ENCODE measurements at regions not wholly inside any gene's neighbourhood (a gene's known extent, or its start where the extent isn't known, plus 50 kb on each side); places are given as distances from the start of the nearest gene placed in this dataset.

DNA sequence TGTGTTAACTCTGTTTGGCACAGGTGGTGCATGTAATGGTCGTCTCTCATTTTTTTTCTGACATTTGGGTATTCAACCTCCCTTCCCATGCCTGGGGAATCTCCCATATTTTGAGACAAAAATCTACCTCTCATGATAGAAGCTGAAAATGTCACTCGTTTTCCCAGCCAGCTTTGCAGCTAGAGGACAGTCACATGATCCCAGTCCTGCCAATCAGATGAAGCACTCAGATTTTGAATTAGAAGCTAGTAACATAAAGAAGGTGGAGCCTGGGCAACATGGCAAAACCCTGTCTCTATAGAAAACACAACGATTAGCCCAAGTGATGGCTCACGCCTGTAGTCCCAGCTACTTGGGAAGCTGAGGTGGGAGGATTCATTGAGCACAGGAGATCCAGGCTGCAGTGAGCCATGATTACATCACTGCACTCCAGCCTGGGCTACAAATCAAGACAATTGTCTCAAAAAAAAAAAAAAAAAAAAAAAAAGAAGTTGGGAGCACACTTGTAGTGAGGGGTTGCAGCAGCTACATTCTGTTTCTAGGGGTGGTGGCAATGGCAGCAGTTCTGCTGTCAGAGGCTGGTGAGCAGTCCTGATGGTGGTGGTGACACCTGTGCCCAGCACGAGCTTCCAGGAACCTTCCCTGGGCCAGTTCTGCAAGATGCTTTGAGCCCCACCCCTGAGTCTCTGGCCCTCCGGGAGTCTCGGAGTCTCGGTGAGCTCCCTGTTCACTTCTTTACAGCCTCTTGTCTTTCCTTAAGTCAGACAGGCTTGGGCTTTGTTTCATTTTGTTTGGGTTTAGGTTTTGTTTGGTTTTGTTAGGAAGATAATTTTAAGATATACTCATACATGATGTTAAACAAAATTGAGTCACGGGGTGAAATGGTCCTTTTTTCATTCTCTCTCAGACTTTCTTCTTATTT lies 94.1 kb upstream of the KCNG1 start:
- no peak overlapping the region for H3K27ac Mint-ChIP-seq
- H3K9me3 Mint-ChIP-seq = no peaks in the 10 kb centered on the region
- intact Hi-C loops (cut with micrococcal nuclease) = no loop called here
- H3K27me3 Mint-ChIP-seq (ENCODE audit: insufficient read depth) = peaks cover 3% of the 10 kb centered on the region
- H3K4me1 Mint-ChIP-seq (ENCODE audit: low read depth) = no peaks in the 10 kb centered on the region
- no peak for DNase-seq (ENCODE audit: low spot score)
- no peaks in the 10 kb centered on the region for H3K36me3 Mint-ChIP-seq (ENCODE audit: low read depth)
- H3K4me3 Mint-ChIP-seq = no peak overlapping the region

DNA sequence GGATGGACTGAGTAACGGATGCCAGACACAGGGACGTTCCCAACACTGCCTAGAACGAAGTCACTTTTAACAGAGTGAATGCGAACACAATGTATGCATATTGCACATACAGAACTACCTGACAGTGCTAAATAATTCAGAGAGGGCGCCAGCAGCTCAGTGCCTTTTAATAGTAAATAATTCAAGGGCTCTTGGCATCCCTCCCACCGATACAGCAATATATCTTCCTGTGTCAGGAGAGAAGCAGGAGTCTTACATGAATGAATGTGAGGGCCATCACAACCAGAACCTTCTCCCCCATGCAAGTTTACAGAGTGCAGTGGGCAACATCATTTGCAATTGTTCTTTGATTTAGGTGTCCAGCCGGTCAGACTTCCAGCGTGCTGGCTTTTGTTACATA lies 88.4 kb upstream of the KCNG1 start:
- Mint-ChIP-seq H3K27ac (no peak overlapping the region), H3K9me3 (no peaks in the 10 kb centered on the region), H3K4me3 (no peak overlapping the region), H3K36me3 (ENCODE audit: low read depth) (no peaks in the 10 kb centered on the region), H3K27me3 (ENCODE audit: insufficient read depth) (peaks cover 11% of the 10 kb centered on the region), H3K4me1 (ENCODE audit: low read depth) (no peaks in the 10 kb centered on the region)
- intact Hi-C loops (cut with micrococcal nuclease) = no loop called here
- DNase-seq (ENCODE audit: low spot score) = no peak

- no peak overlapping the region for H3K4me3 Mint-ChIP-seq
- H3K36me3 Mint-ChIP-seq (ENCODE audit: low read depth) = no peaks in the 10 kb centered on the region
- intact Hi-C loops (cut with micrococcal nuclease) = no loop called here
- DNase-seq (ENCODE audit: low spot score) = no peak
- H3K9me3 Mint-ChIP-seq = no peaks in the 10 kb centered on the region
- H3K27me3 Mint-ChIP-seq (ENCODE audit: insufficient read depth) = peaks cover 15% of the 10 kb centered on the region
- no peak overlapping the region for H3K27ac Mint-ChIP-seq
- H3K4me1 Mint-ChIP-seq (ENCODE audit: low read depth) = no peaks in the 10 kb centered on the region
Observed at GRCh38 chr20:51108638-51109363, 85.9 kb upstream of the KCNG1 start.

DNA sequence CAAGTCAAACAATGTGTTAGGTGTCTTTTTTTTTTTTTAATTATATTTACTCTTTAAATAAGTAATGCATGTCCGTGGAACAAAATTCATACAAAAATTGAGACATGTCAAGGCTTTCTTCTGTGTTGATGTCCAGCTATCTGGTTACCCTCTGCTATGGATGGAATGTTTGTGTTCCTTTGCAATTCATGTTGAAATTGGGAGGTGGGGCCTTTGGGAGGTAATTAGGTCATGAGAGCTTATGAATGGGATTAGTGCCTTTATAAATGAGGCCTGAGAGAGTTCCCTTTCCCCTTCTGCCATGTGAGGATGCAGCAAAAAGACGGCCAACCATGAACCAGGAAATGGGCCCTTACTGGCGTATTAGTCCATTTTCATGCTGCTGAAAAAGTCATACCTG lies 83.1 kb upstream of the KCNG1 start:
- Mint-ChIP-seq H3K4me3 (no peak overlapping the region), H3K27ac (no peak overlapping the region), H3K27me3 (ENCODE audit: insufficient read depth) (peaks cover 17% of the 10 kb centered on the region), H3K36me3 (ENCODE audit: low read depth) (no peaks in the 10 kb centered on the region), H3K9me3 (no peaks in the 10 kb centered on the region), H3K4me1 (ENCODE audit: low read depth) (no peaks in the 10 kb centered on the region)
- no peak for DNase-seq (ENCODE audit: low spot score)
- intact Hi-C loops (cut with micrococcal nuclease) = no loop called here

DNA sequence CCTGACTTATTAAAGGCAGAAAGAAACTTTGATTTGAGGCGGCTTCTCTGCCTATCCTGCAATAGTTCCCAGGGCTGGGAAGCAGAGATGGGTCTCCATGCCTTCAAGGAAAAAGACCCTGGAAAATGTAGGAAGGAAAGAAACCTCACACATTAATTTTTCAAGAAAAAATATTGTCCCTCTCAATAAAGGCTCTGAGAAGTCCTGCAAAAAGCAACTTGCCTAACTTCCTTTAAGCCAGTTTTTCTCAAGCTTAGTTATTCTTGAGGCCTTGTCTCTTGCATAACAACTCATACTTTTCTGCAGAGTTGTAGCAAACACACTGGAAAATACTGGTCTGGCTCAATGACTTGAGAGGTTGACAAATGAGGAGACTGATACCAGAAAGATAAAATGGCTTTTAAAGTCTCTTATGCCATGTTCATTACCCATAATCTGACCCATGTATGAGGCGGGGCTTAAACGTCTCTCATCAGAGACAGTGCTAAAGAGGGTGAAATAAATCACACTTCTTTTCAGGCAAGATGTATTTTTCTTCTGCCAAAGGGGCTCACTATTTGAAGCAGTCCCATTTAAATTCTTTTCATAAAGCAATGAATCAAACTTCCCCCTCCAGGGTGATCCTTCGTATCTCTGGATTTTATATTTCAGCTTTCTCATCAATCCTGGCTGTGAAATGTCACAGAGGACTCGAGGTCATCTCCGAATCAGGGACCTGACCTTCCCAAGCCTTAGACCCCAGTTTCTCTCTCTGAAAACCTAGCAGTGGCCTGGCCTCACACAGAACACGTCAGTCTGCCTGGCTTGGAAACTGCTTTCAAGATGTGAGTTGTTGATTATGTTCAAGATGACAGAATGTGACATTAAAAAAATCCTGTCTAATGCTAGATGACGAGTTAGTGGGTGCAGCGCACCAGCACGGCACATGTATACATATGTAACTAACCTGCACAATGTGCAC lies 82.3 kb upstream of the KCNG1 start:
- Mint-ChIP-seq H3K36me3 (ENCODE audit: low read depth) (no peaks in the 10 kb centered on the region), H3K27ac (no peak overlapping the region), H3K27me3 (ENCODE audit: insufficient read depth) (peaks cover 13% of the 10 kb centered on the region), H3K4me1 (ENCODE audit: low read depth) (no peaks in the 10 kb centered on the region), H3K4me3 (no peak overlapping the region), H3K9me3 (no peaks in the 10 kb centered on the region)
- no peak for DNase-seq (ENCODE audit: low spot score)
- intact Hi-C loops (cut with micrococcal nuclease) = no loop called here

- DNase-seq (ENCODE audit: low spot score) = no peak
- no peaks in the 10 kb centered on the region for H3K4me1 Mint-ChIP-seq (ENCODE audit: low read depth)
- H3K27me3 Mint-ChIP-seq (ENCODE audit: insufficient read depth) = peaks cover 4% of the 10 kb centered on the region
- intact Hi-C loops (cut with micrococcal nuclease) = no loop called here
- H3K4me3 Mint-ChIP-seq = no peak overlapping the region
- H3K36me3 Mint-ChIP-seq (ENCODE audit: low read depth) = no peaks in the 10 kb centered on the region
- H3K9me3 Mint-ChIP-seq = no peaks in the 10 kb centered on the region
- no peak overlapping the region for H3K27ac Mint-ChIP-seq
Observed at GRCh38 chr20:51100617-51101016, 77.7 kb upstream of the KCNG1 start.

- Mint-ChIP-seq H3K27me3 (ENCODE audit: insufficient read depth) (peaks cover 5% of the 10 kb centered on the region), H3K4me1 (ENCODE audit: low read depth) (no peaks in the 10 kb centered on the region), H3K9me3 (no peaks in the 10 kb centered on the region), H3K27ac (no peak overlapping the region), H3K4me3 (no peak overlapping the region), H3K36me3 (ENCODE audit: low read depth) (no peaks in the 10 kb centered on the region)
- no peak for DNase-seq (ENCODE audit: low spot score)
- intact Hi-C loops (cut with micrococcal nuclease) = no loop called here
Observed at GRCh38 chr20:51098284-51098810, 75.4 kb upstream of the KCNG1 start.

- intact Hi-C loops (cut with micrococcal nuclease) = no loop called here
- H3K27me3 Mint-ChIP-seq (ENCODE audit: insufficient read depth) = peaks cover 10% of the 10 kb centered on the region
- peaks cover 1% of the 10 kb centered on the region for H3K4me1 Mint-ChIP-seq (ENCODE audit: low read depth)
- no peak overlapping the region for H3K4me3 Mint-ChIP-seq
- no peak overlapping the region for H3K27ac Mint-ChIP-seq
- H3K36me3 Mint-ChIP-seq (ENCODE audit: low read depth) = no peaks in the 10 kb centered on the region
- DNase-seq (ENCODE audit: low spot score) = no peak
- no peaks in the 10 kb centered on the region for H3K9me3 Mint-ChIP-seq
Observed at GRCh38 chr20:51097351-51098120, 74.6 kb upstream of the KCNG1 start.

DNA sequence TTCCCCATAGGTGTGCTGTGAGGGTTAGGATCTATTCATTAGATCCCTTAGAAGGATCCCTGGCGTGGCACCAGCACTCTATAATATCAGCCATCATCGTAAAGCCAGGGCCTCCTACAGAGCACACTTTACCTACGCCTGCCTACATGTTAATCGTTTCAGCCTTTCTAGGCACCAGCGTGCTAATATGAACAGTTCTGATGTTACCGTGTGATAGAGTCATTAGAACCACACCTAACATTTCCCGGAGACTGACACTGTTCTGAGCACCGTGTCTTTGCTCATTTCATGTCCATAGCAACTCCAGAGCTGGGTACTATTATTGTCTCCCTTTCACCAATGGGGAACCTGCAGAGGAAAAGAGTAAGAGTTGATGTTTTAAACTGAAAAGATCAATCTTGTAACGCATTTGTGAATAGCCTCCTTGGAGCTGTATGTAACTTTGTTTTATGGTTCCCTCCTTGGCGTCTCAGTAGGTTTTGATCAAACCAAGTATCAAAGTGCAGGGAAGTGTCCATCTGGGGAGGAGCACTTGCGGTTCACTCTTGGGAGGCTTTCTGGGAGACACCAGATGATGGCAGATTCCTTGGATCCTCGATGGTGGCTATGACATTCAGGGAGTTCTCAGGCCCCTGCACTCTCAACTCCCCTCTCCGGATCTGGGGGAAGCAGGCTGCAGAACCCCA lies 73.8 kb upstream of the KCNG1 start:
- H3K9me3 Mint-ChIP-seq = no peaks in the 10 kb centered on the region
- H3K36me3 Mint-ChIP-seq (ENCODE audit: low read depth) = no peaks in the 10 kb centered on the region
- H3K4me3 Mint-ChIP-seq = no peak overlapping the region
- H3K4me1 Mint-ChIP-seq (ENCODE audit: low read depth) = peaks cover 5% of the 10 kb centered on the region
- H3K27me3 Mint-ChIP-seq (ENCODE audit: insufficient read depth) = peaks cover 18% of the 10 kb centered on the region
- DNase-seq (ENCODE audit: low spot score) = no peak
- intact Hi-C loops (cut with micrococcal nuclease) = no loop called here
- H3K27ac Mint-ChIP-seq = no peak overlapping the region

DNA sequence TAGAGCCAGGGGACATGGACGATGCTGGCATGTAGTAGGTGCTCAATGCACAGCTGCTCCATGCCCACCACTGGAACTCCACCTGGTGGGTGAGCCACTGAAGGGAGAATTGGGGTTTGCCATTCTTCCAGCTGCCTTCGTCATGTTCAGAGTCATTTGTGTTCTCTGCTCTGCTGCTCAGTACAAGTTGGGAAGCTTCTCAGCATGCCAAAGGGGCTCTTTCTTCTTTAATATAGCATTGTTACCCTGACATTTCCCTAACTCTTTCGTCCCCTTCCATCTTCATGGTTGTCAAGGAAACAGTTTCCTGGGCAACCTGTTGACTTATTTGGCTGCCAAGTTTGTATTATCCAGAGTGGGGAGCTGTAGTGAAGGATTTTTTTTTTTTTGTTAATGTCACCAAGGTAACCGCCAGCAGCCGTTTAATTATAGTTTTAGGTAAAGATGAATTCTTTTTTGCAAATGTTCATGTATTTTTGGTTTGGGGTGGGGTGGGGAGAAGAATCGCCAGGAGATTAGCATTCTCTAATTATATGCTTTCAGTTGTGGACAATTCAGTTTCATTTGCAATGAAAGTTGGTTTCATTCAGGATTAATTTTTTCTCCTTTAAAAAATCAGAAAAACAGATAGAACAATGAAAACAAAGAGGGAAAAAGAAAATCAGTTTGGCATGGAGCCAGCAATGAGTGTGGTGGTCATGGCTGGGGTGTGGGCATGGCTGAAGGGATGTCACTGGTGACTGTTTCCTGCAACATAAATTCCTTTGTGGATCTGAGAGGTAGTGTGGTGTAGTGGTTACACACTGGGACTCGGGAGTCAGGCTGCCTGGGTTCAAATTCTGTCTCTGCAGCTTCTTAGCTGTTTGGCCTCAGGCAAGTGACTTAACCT lies 73.0 kb upstream of the KCNG1 start:
- no peak overlapping the region for H3K4me3 Mint-ChIP-seq
- no peaks in the 10 kb centered on the region for H3K36me3 Mint-ChIP-seq (ENCODE audit: low read depth)
- H3K4me1 Mint-ChIP-seq (ENCODE audit: low read depth) = peaks cover 5% of the 10 kb centered on the region
- intact Hi-C loops (cut with micrococcal nuclease) = no loop called here
- H3K9me3 Mint-ChIP-seq = no peaks in the 10 kb centered on the region
- DNase-seq (ENCODE audit: low spot score) = no peak
- H3K27me3 Mint-ChIP-seq (ENCODE audit: insufficient read depth) = peaks cover 25% of the 10 kb centered on the region
- no peak overlapping the region for H3K27ac Mint-ChIP-seq

GRCh38 chr20:51094221-51094620 lies 71.3 kb upstream of the KCNG1 start:
- Mint-ChIP-seq H3K4me3 (no peak overlapping the region), H3K27ac (no peak overlapping the region), H3K27me3 (ENCODE audit: insufficient read depth) (peaks cover 31% of the 10 kb centered on the region), H3K4me1 (ENCODE audit: low read depth) (peaks cover 5% of the 10 kb centered on the region), H3K9me3 (no peaks in the 10 kb centered on the region), H3K36me3 (ENCODE audit: low read depth) (no peaks in the 10 kb centered on the region)
- intact Hi-C loops (cut with micrococcal nuclease) = no loop called here
- DNase-seq (ENCODE audit: low spot score) = no peak
